ENCODE measurements at regions not wholly inside any gene's neighbourhood (a gene's known extent, or its start where the extent isn't known, plus 50 kb on each side); places are given as distances from the start of the nearest gene placed in this dataset.

- no peak for TF ChIP-seq FOSB (CRISPR knock-in tag; IDR thresholded peaks at IDR 0.05)
These were observed 163.0 kb upstream of the LYPLAL1 start (continued) for GRCh38 chr1:219010720-219011119.

DNA sequence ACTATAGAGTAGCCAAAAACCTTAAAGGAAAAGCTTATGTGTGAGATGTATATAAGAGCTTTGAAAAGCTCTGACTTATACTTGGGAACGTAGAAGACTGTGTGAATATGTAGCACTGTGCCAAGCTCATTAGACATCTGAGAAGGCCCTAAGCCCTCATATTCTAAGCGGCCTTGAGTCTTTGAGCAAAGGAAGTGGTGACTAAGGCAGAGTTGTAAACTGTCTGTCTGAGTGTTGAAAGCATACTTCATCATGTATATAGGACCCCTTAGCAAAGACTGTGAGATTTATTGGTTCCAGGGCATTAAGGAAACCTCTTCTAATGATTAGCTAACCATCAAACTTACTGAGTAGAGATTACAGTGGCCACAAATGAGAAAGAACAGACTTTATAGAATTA is 153.3 kb upstream of the LYPLAL1 start:
- FAIRE-seq (no peak), ATAC-seq (no peak)

DNA sequence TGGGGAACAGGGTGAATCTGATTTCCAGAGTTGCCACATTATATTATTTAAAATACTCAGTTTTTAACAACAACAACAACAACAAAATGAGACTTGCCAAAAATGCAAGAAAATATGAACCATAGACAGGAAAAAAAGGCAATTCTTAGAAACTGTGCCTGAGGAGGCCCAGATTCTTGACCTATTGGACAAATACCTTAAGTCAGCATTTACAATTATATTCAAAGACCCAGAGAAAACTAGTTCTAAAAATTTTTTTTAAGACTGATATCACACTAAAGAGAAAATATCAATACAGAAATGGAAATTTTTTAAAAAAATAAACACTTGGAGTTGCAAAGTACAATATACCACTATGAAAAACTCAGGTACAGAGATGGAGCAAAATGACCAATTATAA is 152.8 kb upstream of the LYPLAL1 start:
- Histone ChIP-seq H3K9me3 (no peaks in the 10 kb centered on the region; the same call in 2 of the 3 replicates), H3K4me2 (no peak overlapping the region), H3K4me3 (no peak overlapping the region), H3K4me1 (no peaks in the 10 kb centered on the region), H3K27ac (no peak overlapping the region)
- FAIRE-seq (no peak), DNase-seq (ENCODE audit: low read depth in 1 of 2, low spot score in 1 of 2) (no peak), ATAC-seq (no peak)
- TF ChIP-seq EP300 (IDR thresholded peaks at IDR 0.05) (no peak), CBX8 (IDR thresholded peaks at IDR 0.05) (no peak), ZC3H11A (IDR thresholded peaks at IDR 0.05) (no peak), GATA3 (IDR thresholded peaks at IDR 0.05; ENCODE audit: borderline replicate concordance) (no peak), BCL3 (IDR thresholded peaks at IDR 0.05) (no peak), HOXB13 (CRISPR knock-in tag; IDR thresholded peaks at IDR 0.05; ENCODE audit: low read depth) (no peak), RFX5 (IDR thresholded peaks at IDR 0.05) (no peak), JUNB (IDR thresholded peaks at IDR 0.05) (no peak), BHLHE40 (IDR thresholded peaks at IDR 0.05; ENCODE audit: low read depth, low read length) (no peak), POLR2A (IDR thresholded peaks at IDR 0.05; ENCODE audit: low read length) (no peak), E2F6 (IDR thresholded peaks at IDR 0.05; ENCODE audit: borderline replicate concordance, low read depth) (no peak), RARB (CRISPR knock-in tag; IDR thresholded peaks at IDR 0.05) (no peak)
- TF ChIP-seq, protein P1, sequence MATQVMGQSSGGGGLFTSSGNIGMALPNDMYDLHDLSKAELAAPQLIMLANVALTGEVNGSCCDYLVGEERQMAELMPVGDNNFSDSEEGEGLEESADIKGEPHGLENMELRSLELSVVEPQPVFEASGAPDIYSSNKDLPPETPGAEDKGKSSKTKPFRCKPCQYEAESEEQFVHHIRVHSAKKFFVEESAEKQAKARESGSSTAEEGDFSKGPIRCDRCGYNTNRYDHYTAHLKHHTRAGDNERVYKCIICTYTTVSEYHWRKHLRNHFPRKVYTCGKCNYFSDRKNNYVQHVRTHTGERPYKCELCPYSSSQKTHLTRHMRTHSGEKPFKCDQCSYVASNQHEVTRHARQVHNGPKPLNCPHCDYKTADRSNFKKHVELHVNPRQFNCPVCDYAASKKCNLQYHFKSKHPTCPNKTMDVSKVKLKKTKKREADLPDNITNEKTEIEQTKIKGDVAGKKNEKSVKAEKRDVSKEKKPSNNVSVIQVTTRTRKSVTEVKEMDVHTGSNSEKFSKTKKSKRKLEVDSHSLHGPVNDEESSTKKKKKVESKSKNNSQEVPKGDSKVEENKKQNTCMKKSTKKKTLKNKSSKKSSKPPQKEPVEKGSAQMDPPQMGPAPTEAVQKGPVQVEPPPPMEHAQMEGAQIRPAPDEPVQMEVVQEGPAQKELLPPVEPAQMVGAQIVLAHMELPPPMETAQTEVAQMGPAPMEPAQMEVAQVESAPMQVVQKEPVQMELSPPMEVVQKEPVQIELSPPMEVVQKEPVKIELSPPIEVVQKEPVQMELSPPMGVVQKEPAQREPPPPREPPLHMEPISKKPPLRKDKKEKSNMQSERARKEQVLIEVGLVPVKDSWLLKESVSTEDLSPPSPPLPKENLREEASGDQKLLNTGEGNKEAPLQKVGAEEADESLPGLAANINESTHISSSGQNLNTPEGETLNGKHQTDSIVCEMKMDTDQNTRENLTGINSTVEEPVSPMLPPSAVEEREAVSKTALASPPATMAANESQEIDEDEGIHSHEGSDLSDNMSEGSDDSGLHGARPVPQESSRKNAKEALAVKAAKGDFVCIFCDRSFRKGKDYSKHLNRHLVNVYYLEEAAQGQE (IDR thresholded peaks at IDR 0.05), result no peak
- ChIA-PET CTCF (no interaction called here), POLR2A (no interaction called here)

More for the DNA sequence above, 153.3 kb upstream of the LYPLAL1 start:
- H3K27ac ChIP-seq, result no peak overlapping the region
- WGBS (ENCODE audit: missing lambda C conversion rate), result 78% methylated on average over 2 of the region's 2 CpGs
- no peak overlapping the region for H3K4me3 ChIP-seq
- TF ChIP-seq EP300 (IDR thresholded peaks at IDR 0.05) (no peak), RNF2 (IDR thresholded peaks at IDR 0.05; ENCODE audit: borderline replicate concordance, low read depth) (no peak), ZFP36 (IDR thresholded peaks at IDR 0.05; ENCODE audit: borderline replicate concordance, partially characterized antibody) (no peak), NR3C1 (IDR thresholded peaks at IDR 0.05) (no peak), USF2 (IDR thresholded peaks at IDR 0.05) (no peak), ESRRA (IDR thresholded peaks at IDR 0.05; ENCODE audit: borderline replicate concordance, low read length) (no peak), TP53 (CRISPR knock-in tag; IDR thresholded peaks at IDR 0.05) (no peak), MAZ (IDR thresholded peaks at IDR 0.05; ENCODE audit: borderline replicate concordance, low read depth, low read length) (no peak), EHMT2 (IDR thresholded peaks at IDR 0.05; ENCODE audit: low read depth) (no peak), RARB (CRISPR knock-in tag; IDR thresholded peaks at IDR 0.05) (no peak)
- no peak for DNase-seq (ENCODE audit: low read depth in 1 of 2, low spot score in 1 of 2)
- no peak overlapping the region for H3K4me2 ChIP-seq
- H3K4me1 ChIP-seq, result no peaks in the 10 kb centered on the region
- POLR2A ChIA-PET, result no interaction called here
- H3K9me3 ChIP-seq, result no peaks in the 10 kb centered on the region; the same call in 2 of the 3 replicates
- CTCF ChIA-PET, result no interaction called here
